ENCODE measurements at regions not wholly inside any gene's neighbourhood (a gene's known extent, or its start where the extent isn't known, plus 50 kb on each side); places are given as distances from the start of the nearest gene placed in this dataset.

DNA sequence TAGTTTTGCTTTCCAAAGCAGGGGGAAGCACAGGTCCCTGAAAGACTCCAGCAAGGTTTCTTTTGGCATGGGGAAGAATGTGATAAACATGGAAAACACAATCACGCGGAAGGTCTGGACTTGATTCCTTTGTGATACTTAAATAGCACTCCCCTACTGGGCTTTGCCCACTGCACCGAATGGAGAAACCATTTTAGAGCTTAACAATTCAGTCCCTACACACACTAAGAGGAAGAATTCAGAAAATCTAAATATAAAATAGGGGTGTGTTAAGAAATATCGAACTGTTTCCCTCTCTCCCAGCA is 71.4 kb upstream of the NHSL1 start:
- no peak overlapping the region for H3K9ac ChIP-seq (ENCODE audit: extremely low read depth, insufficient read length, low read length)
- no peak overlapping the region for H2BK12ac ChIP-seq (ENCODE audit: insufficient read length, low read depth, low read length)
- Mint-ChIP-seq H3K9me3 (no peaks in the 10 kb centered on the region), H3K36me3 (ENCODE audit: insufficient read depth in 1 of 3, low read depth in 3 of 3) (no peaks in the 10 kb centered on the region), H3K27me3 (ENCODE audit: low read depth) (no peaks in the 10 kb centered on the region), H3K27ac (no peak overlapping the region), H3K4me3 (no peak overlapping the region), H3K4me1 (peaks cover 7 to 13% of the 10 kb centered on the region in 2 experiments)
- no peak overlapping the region for H2BK20ac ChIP-seq (ENCODE audit: low read depth, low read length, poor library complexity, severe bottlenecking)
- peaks cover 9% of the 10 kb centered on the region for H3K23me2 ChIP-seq (ENCODE audit: insufficient read length, low read depth, low read length, poor library complexity, severe bottlenecking)
- no peak overlapping the region for H4K8ac ChIP-seq (replicated peaks; ENCODE audit: insufficient read length, low read depth, low read length)
- H2AK5ac ChIP-seq (ENCODE audit: insufficient read length, low read length): no peak overlapping the region
- no peak overlapping the region for H4K5ac ChIP-seq (ENCODE audit: insufficient read length, low read depth, low read length)
- peaks cover 4% of the 10 kb centered on the region; the same call in 1 of the 2 replicates for H3K79me2 ChIP-seq (ENCODE audit: insufficient read depth, low read length)
- no peak overlapping the region for H3K18ac ChIP-seq (ENCODE audit: insufficient read length, low read depth, low read length)
- H3K27ac ChIP-seq (ENCODE audit: insufficient read length, low read depth, low read length): no peak overlapping the region
- no peak overlapping the region for H2BK5ac ChIP-seq (ENCODE audit: insufficient read length, low read length)
- no CpG with 5 or more reads among the region's 4 CpGs for WGBS (ENCODE audit: extremely low coverage, insufficient read length, low lambda C conversion rate)
- H3K4me2 ChIP-seq (ENCODE audit: insufficient read depth, insufficient read length, low read length): peak overlapping the region; percentile 99
- H3K27me3 ChIP-seq (ENCODE audit: insufficient read depth, low read length): no peaks in the 10 kb centered on the region
- no peak overlapping the region for H3K56ac ChIP-seq (ENCODE audit: insufficient read length, low read depth, low read length)
- H4K91ac ChIP-seq (ENCODE audit: insufficient read length, low read depth, low read length): no peak overlapping the region
- H2BK120ac ChIP-seq (ENCODE audit: low read depth, low read length, poor library complexity, severe bottlenecking): no peak overlapping the region
- no peak overlapping the region for H3K4ac ChIP-seq (ENCODE audit: low read depth, low read length)
- TF ChIP-seq, protein P1, sequence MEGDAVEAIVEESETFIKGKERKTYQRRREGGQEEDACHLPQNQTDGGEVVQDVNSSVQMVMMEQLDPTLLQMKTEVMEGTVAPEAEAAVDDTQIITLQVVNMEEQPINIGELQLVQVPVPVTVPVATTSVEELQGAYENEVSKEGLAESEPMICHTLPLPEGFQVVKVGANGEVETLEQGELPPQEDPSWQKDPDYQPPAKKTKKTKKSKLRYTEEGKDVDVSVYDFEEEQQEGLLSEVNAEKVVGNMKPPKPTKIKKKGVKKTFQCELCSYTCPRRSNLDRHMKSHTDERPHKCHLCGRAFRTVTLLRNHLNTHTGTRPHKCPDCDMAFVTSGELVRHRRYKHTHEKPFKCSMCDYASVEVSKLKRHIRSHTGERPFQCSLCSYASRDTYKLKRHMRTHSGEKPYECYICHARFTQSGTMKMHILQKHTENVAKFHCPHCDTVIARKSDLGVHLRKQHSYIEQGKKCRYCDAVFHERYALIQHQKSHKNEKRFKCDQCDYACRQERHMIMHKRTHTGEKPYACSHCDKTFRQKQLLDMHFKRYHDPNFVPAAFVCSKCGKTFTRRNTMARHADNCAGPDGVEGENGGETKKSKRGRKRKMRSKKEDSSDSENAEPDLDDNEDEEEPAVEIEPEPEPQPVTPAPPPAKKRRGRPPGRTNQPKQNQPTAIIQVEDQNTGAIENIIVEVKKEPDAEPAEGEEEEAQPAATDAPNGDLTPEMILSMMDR (conservative IDR thresholded peaks at IDR 0.05): no peak
- H2AFZ ChIP-seq (ENCODE audit: low read length): no peak overlapping the region
- no peaks in the 10 kb centered on the region for H4K20me1 ChIP-seq (ENCODE audit: control insufficient read depth, insufficient read depth, insufficient read length)
- H3K79me1 ChIP-seq (ENCODE audit: insufficient read depth, low read depth, low read length, poor library complexity, severe bottlenecking): no peaks in the 10 kb centered on the region
- no peak overlapping the region for H2BK15ac ChIP-seq (ENCODE audit: low read depth, low read length)
- H3K14ac ChIP-seq (ENCODE audit: insufficient read depth, low read length): no peak overlapping the region
- H3T11ph ChIP-seq (ENCODE audit: low read length): no peak overlapping the region
- H3K4me1 ChIP-seq (ENCODE audit: insufficient read depth, low read length): peaks cover 12% of the 10 kb centered on the region; the same call in 1 of the 2 replicates
- DNase-seq: no peak
- no peak overlapping the region for H3K23ac ChIP-seq (ENCODE audit: insufficient read length, low read depth, low read length)
- H3K9me3 ChIP-seq (ENCODE audit: control insufficient read depth, low read depth, low read length): no peaks in the 10 kb centered on the region
